Endothelial cell of umbilical vein (primary cell): ENCODE measurements at regions not wholly inside any gene's neighbourhood (a gene's known extent, or its start where the extent isn't known, plus 50 kb on each side); places are given as distances from the start of the nearest gene placed in this dataset.

Experiments used
- EZH2 ChIP-seq: IDR thresholded peaks from 2 replicates; pipeline ENCODE4 v1.6.1; 2012; ENCODE audit warnings: borderline replicate concordance, low read depth, mild to moderate bottlenecking, moderate library complexity, low read length, inconsistent platforms; ENCODE audit not compliant: severe bottlenecking
- FOS ChIP-seq: IDR thresholded peaks from 2 replicates; pipeline ENCODE4 v1.6.1; 2011; ENCODE audit warnings: mild to moderate bottlenecking, low read length, moderate library complexity, borderline replicate concordance; ENCODE audit not compliant: insufficient read depth
- POLR2A ChIP-seq: IDR thresholded peaks from 2 replicates; pipeline ENCODE4 v1.6.1; 2012; ENCODE audit warnings: low read depth, mild to moderate bottlenecking, control low read depth, low read length
- POLR2AphosphoS5 ChIP-seq: IDR thresholded peaks from 2 replicates; pipeline ENCODE4 v1.6.1; 2012; ENCODE audit warnings: low read depth, mild to moderate bottlenecking, control low read depth, low read length, moderate library complexity; ENCODE audit not compliant: insufficient read depth
- TF ChIP-seq, protein P1 (sequence below), 2 donors: IDR thresholded peaks; 1 replicate in 1 of 2; 2 replicates in 1 of 2; pipeline ENCODE4 v1.5.1; 2011; ENCODE audit warnings: low read length in 2 of 2, mild to moderate bottlenecking in 2 of 2, moderate library complexity in 2 of 2, control low read depth in 1 of 2, inconsistent platforms in 1 of 2, low read depth in 1 of 2; ENCODE audit not compliant: insufficient read depth in 1 of 2; ENCODE audit errors: extremely low read depth in 1 of 2
- TF ChIP-seq, protein P2 (sequence below): IDR thresholded peaks from 2 replicates; pipeline ENCODE4 v1.6.1; 2011; ENCODE audit not compliant: insufficient read depth, insufficient read length

DNA sequence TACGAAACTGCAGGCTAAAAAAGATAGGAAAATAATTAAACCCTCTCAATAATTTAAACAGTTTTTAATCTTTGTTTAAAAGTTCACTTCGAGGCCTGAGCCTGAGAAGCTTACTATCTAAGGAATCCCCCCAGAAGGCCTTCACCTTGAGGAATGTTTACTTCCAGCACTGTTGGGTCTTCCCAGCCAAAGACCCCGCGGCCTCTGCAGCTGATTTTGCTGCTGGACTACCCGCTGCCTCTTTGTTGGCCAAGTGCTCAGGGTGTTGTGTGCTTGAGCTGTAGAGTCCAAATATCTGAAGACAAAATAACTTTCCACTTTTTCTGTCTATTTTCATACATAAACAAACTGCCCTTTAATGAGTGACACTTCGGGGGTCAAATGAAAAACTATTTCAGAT lies 292.7 kb downstream of the GLRX3 start:
- TF ChIP-seq, protein P1, sequence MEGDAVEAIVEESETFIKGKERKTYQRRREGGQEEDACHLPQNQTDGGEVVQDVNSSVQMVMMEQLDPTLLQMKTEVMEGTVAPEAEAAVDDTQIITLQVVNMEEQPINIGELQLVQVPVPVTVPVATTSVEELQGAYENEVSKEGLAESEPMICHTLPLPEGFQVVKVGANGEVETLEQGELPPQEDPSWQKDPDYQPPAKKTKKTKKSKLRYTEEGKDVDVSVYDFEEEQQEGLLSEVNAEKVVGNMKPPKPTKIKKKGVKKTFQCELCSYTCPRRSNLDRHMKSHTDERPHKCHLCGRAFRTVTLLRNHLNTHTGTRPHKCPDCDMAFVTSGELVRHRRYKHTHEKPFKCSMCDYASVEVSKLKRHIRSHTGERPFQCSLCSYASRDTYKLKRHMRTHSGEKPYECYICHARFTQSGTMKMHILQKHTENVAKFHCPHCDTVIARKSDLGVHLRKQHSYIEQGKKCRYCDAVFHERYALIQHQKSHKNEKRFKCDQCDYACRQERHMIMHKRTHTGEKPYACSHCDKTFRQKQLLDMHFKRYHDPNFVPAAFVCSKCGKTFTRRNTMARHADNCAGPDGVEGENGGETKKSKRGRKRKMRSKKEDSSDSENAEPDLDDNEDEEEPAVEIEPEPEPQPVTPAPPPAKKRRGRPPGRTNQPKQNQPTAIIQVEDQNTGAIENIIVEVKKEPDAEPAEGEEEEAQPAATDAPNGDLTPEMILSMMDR (IDR thresholded peaks at IDR 0.05; ENCODE audit: extremely low read depth in 1 of 2, insufficient read depth in 1 of 2, low read depth in 1 of 2, low read length in 2 of 2), result no peak
- TF ChIP-seq POLR2A (no peak), EZH2 (no peak), POLR2AphosphoS5 (no peak), FOS (no peak)
- TF ChIP-seq, protein P2, sequence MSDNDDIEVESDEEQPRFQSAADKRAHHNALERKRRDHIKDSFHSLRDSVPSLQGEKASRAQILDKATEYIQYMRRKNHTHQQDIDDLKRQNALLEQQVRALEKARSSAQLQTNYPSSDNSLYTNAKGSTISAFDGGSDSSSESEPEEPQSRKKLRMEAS, result no peak
